ENCODE measurements at regions not wholly inside any gene's neighbourhood (a gene's known extent, or its start where the extent isn't known, plus 50 kb on each side); places are given as distances from the start of the nearest gene placed in this dataset.

DNA sequence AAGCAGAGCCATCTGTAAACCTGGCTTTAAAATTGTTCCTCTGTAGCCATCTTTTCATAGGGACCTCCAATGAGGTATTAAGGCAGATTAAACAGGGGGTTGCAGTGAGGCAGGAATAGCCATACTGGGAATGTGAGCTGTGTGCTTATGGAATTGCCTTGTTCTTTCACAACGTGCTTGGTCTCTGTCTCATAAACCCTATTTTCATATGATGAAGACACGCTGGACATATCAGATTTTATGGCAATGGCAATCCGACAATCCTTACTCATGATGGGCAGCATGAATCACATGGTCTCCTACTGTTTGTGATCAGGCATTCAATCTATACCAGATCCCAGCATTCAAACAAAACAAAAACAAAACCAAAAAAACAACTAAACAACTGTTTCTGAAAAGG, 418.9 kb upstream of the NRP1 start:
- H3K4me3 ChIP-seq (replicated peaks; ENCODE audit: insufficient read depth, low read length): no peak overlapping the region
- no peak overlapping the region for H3K27ac ChIP-seq (replicated peaks)
- TF ChIP-seq POLR2AphosphoS5 (IDR thresholded peaks at IDR 0.05; ENCODE audit: low read depth): no peak
- no peaks in the 10 kb centered on the region for H3K27me3 ChIP-seq (ENCODE audit: insufficient read depth, poor library complexity, severe bottlenecking)
- DNase-seq (ENCODE audit: low read depth in 1 of 2, low spot score in 1 of 2): no peak

DNA sequence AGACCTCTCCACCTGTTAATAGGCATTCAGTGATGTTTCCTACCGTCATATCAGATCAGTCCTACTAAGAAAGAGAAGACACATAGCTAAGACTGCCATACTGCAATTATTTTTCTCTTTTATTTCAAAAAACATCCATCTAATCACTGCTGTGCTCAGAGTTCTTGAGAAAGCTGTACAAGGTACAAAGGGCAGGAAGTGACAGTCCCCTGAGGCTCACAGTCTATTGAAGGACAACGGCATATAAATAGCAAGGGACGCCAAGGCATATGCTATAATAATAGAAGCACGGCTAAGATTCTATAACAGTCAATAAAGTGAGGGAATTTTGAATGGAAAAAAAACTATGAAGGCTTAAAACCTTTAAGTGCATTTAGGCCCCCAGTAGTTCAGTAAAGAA, 415.3 kb upstream of the NRP1 start:
- no peak overlapping the region for H3K27ac ChIP-seq (replicated peaks)
- H3K4me3 ChIP-seq (replicated peaks; ENCODE audit: insufficient read depth, low read length): no peak overlapping the region
- no peaks in the 10 kb centered on the region for H3K27me3 ChIP-seq (ENCODE audit: insufficient read depth, poor library complexity, severe bottlenecking)
- no peak for DNase-seq (ENCODE audit: low read depth in 1 of 2, low spot score in 1 of 2)
- TF ChIP-seq, protein P1, sequence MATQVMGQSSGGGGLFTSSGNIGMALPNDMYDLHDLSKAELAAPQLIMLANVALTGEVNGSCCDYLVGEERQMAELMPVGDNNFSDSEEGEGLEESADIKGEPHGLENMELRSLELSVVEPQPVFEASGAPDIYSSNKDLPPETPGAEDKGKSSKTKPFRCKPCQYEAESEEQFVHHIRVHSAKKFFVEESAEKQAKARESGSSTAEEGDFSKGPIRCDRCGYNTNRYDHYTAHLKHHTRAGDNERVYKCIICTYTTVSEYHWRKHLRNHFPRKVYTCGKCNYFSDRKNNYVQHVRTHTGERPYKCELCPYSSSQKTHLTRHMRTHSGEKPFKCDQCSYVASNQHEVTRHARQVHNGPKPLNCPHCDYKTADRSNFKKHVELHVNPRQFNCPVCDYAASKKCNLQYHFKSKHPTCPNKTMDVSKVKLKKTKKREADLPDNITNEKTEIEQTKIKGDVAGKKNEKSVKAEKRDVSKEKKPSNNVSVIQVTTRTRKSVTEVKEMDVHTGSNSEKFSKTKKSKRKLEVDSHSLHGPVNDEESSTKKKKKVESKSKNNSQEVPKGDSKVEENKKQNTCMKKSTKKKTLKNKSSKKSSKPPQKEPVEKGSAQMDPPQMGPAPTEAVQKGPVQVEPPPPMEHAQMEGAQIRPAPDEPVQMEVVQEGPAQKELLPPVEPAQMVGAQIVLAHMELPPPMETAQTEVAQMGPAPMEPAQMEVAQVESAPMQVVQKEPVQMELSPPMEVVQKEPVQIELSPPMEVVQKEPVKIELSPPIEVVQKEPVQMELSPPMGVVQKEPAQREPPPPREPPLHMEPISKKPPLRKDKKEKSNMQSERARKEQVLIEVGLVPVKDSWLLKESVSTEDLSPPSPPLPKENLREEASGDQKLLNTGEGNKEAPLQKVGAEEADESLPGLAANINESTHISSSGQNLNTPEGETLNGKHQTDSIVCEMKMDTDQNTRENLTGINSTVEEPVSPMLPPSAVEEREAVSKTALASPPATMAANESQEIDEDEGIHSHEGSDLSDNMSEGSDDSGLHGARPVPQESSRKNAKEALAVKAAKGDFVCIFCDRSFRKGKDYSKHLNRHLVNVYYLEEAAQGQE (IDR thresholded peaks at IDR 0.05; ENCODE audit: insufficient replicate concordance, low read depth): no peak
- TF ChIP-seq POLR2AphosphoS5 (IDR thresholded peaks at IDR 0.05; ENCODE audit: low read depth) (no peak), SPI1 (IDR thresholded peaks at IDR 0.05; ENCODE audit: borderline replicate concordance, low read depth) (no peak), GABPA (IDR thresholded peaks at IDR 0.05; ENCODE audit: low read depth) (no peak)
- TF ChIP-seq, protein P2, sequence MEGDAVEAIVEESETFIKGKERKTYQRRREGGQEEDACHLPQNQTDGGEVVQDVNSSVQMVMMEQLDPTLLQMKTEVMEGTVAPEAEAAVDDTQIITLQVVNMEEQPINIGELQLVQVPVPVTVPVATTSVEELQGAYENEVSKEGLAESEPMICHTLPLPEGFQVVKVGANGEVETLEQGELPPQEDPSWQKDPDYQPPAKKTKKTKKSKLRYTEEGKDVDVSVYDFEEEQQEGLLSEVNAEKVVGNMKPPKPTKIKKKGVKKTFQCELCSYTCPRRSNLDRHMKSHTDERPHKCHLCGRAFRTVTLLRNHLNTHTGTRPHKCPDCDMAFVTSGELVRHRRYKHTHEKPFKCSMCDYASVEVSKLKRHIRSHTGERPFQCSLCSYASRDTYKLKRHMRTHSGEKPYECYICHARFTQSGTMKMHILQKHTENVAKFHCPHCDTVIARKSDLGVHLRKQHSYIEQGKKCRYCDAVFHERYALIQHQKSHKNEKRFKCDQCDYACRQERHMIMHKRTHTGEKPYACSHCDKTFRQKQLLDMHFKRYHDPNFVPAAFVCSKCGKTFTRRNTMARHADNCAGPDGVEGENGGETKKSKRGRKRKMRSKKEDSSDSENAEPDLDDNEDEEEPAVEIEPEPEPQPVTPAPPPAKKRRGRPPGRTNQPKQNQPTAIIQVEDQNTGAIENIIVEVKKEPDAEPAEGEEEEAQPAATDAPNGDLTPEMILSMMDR (IDR thresholded peaks at IDR 0.05; ENCODE audit: insufficient read depth, low read length): no peak

DNA sequence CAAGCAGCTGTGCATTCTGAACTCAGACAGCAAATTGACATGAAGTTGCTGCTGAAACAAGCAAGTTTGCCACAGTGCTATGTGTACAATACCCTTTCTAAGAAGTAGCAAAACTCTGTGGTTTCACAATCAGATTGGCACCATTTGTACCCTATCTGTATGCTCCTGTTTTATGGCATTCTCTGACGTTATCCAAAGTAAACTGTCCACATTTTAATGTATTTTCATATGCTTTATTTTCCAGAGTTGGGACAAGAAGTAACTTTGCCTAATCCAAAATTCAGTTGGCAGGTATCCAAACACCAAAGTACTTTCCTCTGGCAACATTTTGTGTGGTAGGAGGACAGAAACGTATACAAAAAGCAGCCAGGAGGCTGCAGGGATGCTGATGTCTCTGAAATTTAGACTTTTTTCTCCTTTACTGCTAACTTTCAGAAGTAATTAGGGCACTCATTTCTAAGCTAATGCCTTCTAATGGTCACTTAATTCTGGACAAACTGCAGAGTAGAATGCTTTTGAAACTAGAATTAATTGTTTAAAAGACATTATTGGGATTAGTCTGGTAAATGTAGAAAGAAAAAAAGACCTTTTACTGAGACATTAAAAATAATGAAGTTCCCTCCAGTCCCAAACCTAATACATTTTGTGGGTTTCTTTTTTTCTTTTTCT, 414.7 kb upstream of the NRP1 start:
- DNase-seq (ENCODE audit: low read depth in 1 of 2, low spot score in 1 of 2): no peak
- TF ChIP-seq, protein P2 (IDR thresholded peaks at IDR 0.05; ENCODE audit: insufficient read depth, low read length): no peak
- no peak for TF ChIP-seq SPI1 (IDR thresholded peaks at IDR 0.05; ENCODE audit: borderline replicate concordance, low read depth)
- TF ChIP-seq, protein P1 (IDR thresholded peaks at IDR 0.05; ENCODE audit: insufficient replicate concordance, low read depth): no peak
- TF ChIP-seq POLR2AphosphoS5 (IDR thresholded peaks at IDR 0.05; ENCODE audit: low read depth): no peak
- no peak for TF ChIP-seq GABPA (IDR thresholded peaks at IDR 0.05; ENCODE audit: low read depth)
- H3K4me3 ChIP-seq (replicated peaks; ENCODE audit: insufficient read depth, low read length): no peak overlapping the region
- no peaks in the 10 kb centered on the region for H3K27me3 ChIP-seq (ENCODE audit: insufficient read depth, poor library complexity, severe bottlenecking)
- H3K27ac ChIP-seq (replicated peaks): no peak overlapping the region

DNA sequence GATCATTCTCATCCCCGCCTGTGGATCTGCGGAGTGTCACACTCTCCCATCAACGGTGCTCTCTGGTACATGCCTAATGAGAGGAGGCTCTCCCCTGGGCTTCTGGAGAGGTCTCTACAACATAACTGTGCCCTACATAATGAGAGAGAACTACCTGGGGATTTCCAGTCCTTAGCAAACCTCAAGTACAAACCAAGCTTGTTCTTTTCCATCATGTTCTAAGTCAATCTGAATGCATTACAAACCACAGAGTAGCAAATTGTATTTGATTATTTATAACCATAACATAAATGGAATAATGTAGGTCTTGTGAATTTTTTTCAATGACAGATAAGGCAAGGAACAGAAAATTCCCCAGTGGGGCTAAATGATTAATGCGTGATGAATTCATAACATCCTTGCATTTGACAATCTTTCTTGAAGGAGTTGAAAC, 412.4 kb upstream of the NRP1 start:
- TF ChIP-seq, protein P2 (IDR thresholded peaks at IDR 0.05; ENCODE audit: insufficient read depth, low read length): no peak
- TF ChIP-seq GABPA (IDR thresholded peaks at IDR 0.05; ENCODE audit: low read depth): no peak
- TF ChIP-seq, protein P1 (IDR thresholded peaks at IDR 0.05; ENCODE audit: insufficient replicate concordance, low read depth): no peak
- no peak for TF ChIP-seq SPI1 (IDR thresholded peaks at IDR 0.05; ENCODE audit: borderline replicate concordance, low read depth)
- no peak for TF ChIP-seq POLR2AphosphoS5 (IDR thresholded peaks at IDR 0.05; ENCODE audit: low read depth)
- Histone ChIP-seq H3K27ac (replicated peaks) (no peak overlapping the region), H3K27me3 (ENCODE audit: insufficient read depth, poor library complexity, severe bottlenecking) (no peaks in the 10 kb centered on the region), H3K4me3 (replicated peaks; ENCODE audit: insufficient read depth, low read length) (no peak overlapping the region)
- no peak for DNase-seq (ENCODE audit: low read depth in 1 of 2, low spot score in 1 of 2)

Data from HL-60 (cell line).